ENCODE measurements at regions not wholly inside any gene's neighbourhood (a gene's known extent, or its start where the extent isn't known, plus 50 kb on each side); places are given as distances from the start of the nearest gene placed in this dataset.

GRCh38 chr1:197850918-197851317 lies 51.5 kb upstream of the C1orf53 start:
- ATAC-seq (ENCODE audit: low read depth) (no peak), DNase-seq (no peak)
- H4K20me1 ChIP-seq (ENCODE audit: control insufficient read depth, insufficient read depth, low read length, poor library complexity, severe bottlenecking): no peaks in the 10 kb centered on the region
- H3K4me1 Mint-ChIP-seq: no peaks in the 10 kb centered on the region
- H2AFZ ChIP-seq (ENCODE audit: insufficient read depth, low read depth, low read length, poor library complexity, severe bottlenecking): no peak overlapping the region
- H3K9ac ChIP-seq (ENCODE audit: low read length): no peak overlapping the region
- H3K4me3 Mint-ChIP-seq: no peak overlapping the region
- H3K4me2 ChIP-seq (replicated peaks; ENCODE audit: low read depth, low read length, poor library complexity, severe bottlenecking): no peak overlapping the region
- no peaks in the 10 kb centered on the region for H3K9me3 Mint-ChIP-seq (ENCODE audit: insufficient read depth)
- POLR2A ChIA-PET: no interaction called here
- no peak overlapping the region for H3K4me3 ChIP-seq (ENCODE audit: control extremely low read depth in 1 of 5, extremely low read depth in 1 of 5, insufficient read depth in 1 of 5, low read depth in 2 of 5, low read length in 4 of 5)
- no peak overlapping the region for H3K27ac ChIP-seq (ENCODE audit: low read length in 2 of 2)
- CTCF ChIA-PET: interaction anchor here (0.6 to 1.4 kb wide), 2 partner anchors 18 to 326 kb away, joined by 4 read pairs; no protein-coding TSS in a partner anchor
- no peaks in the 10 kb centered on the region for H3K9me3 ChIP-seq (ENCODE audit: control extremely low read depth in 1 of 3, control insufficient read depth in 2 of 3, insufficient read depth in 1 of 3, low read length in 2 of 3)
- WGBS (ENCODE audit: insufficient coverage): no CpG with 5 or more reads among the region's 1 CpG
- no peaks in the 10 kb centered on the region for H3K79me2 ChIP-seq (ENCODE audit: control insufficient read depth, insufficient read depth, low read length)
- H3K27ac Mint-ChIP-seq: no peak overlapping the region
- H3K4me1 ChIP-seq (ENCODE audit: control insufficient read depth in 2 of 2, insufficient read depth in 2 of 2, low read length in 2 of 2): no peaks in the 10 kb centered on the region
- peaks cover 0 to 4% (median 0%) of the 10 kb centered on the region in 4 experiments for H3K27me3 ChIP-seq (replicated peaks in 1 of 4; ENCODE audit: control extremely low read depth in 1 of 4, control insufficient read depth in 3 of 4, insufficient read depth in 4 of 4, low read length in 3 of 4)
- H3K36me3 ChIP-seq (replicated peaks in 1 of 2; ENCODE audit: control extremely low read depth in 1 of 2, control insufficient read depth in 1 of 2, extremely low read depth in 1 of 2, insufficient read depth in 2 of 2, low read length in 1 of 2): no peaks in the 10 kb centered on the region
- intact Hi-C loops (cut with micrococcal nuclease): no loop called here
- TF ChIP-seq EZH2 (IDR thresholded peaks at IDR 0.05; ENCODE audit: borderline replicate concordance, insufficient read depth, low read depth, low read length, poor library complexity, severe bottlenecking) (no peak), CTCF (IDR thresholded peaks at IDR 0.05) (no peak)
- H3K27me3 Mint-ChIP-seq: peaks cover 12% of the 10 kb centered on the region

- H3K4me1 Mint-ChIP-seq: no peaks in the 10 kb centered on the region
- Histone ChIP-seq H4K20me1 (ENCODE audit: control insufficient read depth, insufficient read depth, low read length, poor library complexity, severe bottlenecking) (no peaks in the 10 kb centered on the region), H3K79me2 (ENCODE audit: control insufficient read depth, insufficient read depth, low read length) (no peaks in the 10 kb centered on the region), H3K27ac (ENCODE audit: low read length in 2 of 2) (no peak overlapping the region), H3K4me3 (ENCODE audit: control extremely low read depth in 1 of 5, extremely low read depth in 1 of 5, insufficient read depth in 1 of 5, low read depth in 2 of 5, low read length in 4 of 5) (no peak overlapping the region), H3K9ac (ENCODE audit: low read length) (no peak overlapping the region), H3K27me3 (replicated peaks in 1 of 4; ENCODE audit: control extremely low read depth in 1 of 4, control insufficient read depth in 3 of 4, insufficient read depth in 4 of 4, low read length in 3 of 4) (peaks cover 0 to 4% (median 0%) of the 10 kb centered on the region in 4 experiments), H3K36me3 (replicated peaks in 1 of 2; ENCODE audit: control extremely low read depth in 1 of 2, control insufficient read depth in 1 of 2, extremely low read depth in 1 of 2, insufficient read depth in 2 of 2, low read length in 1 of 2) (no peaks in the 10 kb centered on the region), H3K4me1 (ENCODE audit: control insufficient read depth in 2 of 2, insufficient read depth in 2 of 2, low read length in 2 of 2) (no peaks in the 10 kb centered on the region), H3K4me2 (replicated peaks; ENCODE audit: low read depth, low read length, poor library complexity, severe bottlenecking) (no peak overlapping the region), H2AFZ (ENCODE audit: insufficient read depth, low read depth, low read length, poor library complexity, severe bottlenecking) (no peak overlapping the region), H3K9me3 (ENCODE audit: control extremely low read depth in 1 of 3, control insufficient read depth in 2 of 3, insufficient read depth in 1 of 3, low read length in 2 of 3) (no peaks in the 10 kb centered on the region)
- TF ChIP-seq EZH2 (IDR thresholded peaks at IDR 0.05; ENCODE audit: borderline replicate concordance, insufficient read depth, low read depth, low read length, poor library complexity, severe bottlenecking): no peak
- no peak for TF ChIP-seq CTCF (IDR thresholded peaks at IDR 0.05)
- no peak for DNase-seq
- ATAC-seq (ENCODE audit: low read depth): no peak
- intact Hi-C loops (cut with micrococcal nuclease): no loop called here
- WGBS (ENCODE audit: insufficient coverage): 88% methylated on average over 2 of the region's 4 CpGs
- CTCF ChIA-PET: interaction anchor here (0.6 to 1.4 kb wide), 2 partner anchors 19 to 325 kb away, joined by 4 read pairs; no protein-coding TSS in a partner anchor
- peaks cover 12% of the 10 kb centered on the region for H3K27me3 Mint-ChIP-seq
- no peak overlapping the region for H3K27ac Mint-ChIP-seq
- no peak overlapping the region for H3K4me3 Mint-ChIP-seq
- POLR2A ChIA-PET: no interaction called here
- H3K9me3 Mint-ChIP-seq (ENCODE audit: insufficient read depth): no peaks in the 10 kb centered on the region
These were observed 52.4 kb upstream of the C1orf53 start for GRCh38 chr1:197850042-197850441.
